ENCODE measurements at regions not wholly inside any gene's neighbourhood (a gene's known extent, or its start where the extent isn't known, plus 50 kb on each side); places are given as distances from the start of the nearest gene placed in this dataset.

GRCh38 chr1:59008599-59009347, 224.9 kb upstream of the JUN start:
- Histone ChIP-seq H2BK15ac (ENCODE audit: low read length) (no peak overlapping the region), H3K18ac (ENCODE audit: low read length) (peak overlapping the region; percentile 64), H4K8ac (ENCODE audit: low read depth, low read length) (no peak overlapping the region), H3K9me3 (replicated peaks in 1 of 2; ENCODE audit: control insufficient read depth in 2 of 2, insufficient read depth in 1 of 2, low read depth in 1 of 2, low read length in 2 of 2) (no peaks in the 10 kb centered on the region), H2BK120ac (ENCODE audit: low read depth, low read length) (no peak overlapping the region), H3K14ac (ENCODE audit: low read length) (no peak overlapping the region), H3K36me3 (replicated peaks in 1 of 2; ENCODE audit: control insufficient read depth in 2 of 2, insufficient read depth in 2 of 2, low read length in 2 of 2) (no peaks in the 10 kb centered on the region), H3K9ac (ENCODE audit: low read depth, low read length, poor library complexity) (no peak overlapping the region), H3K23ac (ENCODE audit: low read depth, low read length, poor library complexity) (no peak overlapping the region), H3K27ac (replicated peaks; ENCODE audit: low read length) (no peak overlapping the region), H3K27me3 (ENCODE audit: control insufficient read depth in 3 of 3, insufficient read depth in 3 of 3, low read depth in 1 of 3, low read length in 3 of 3) (no peaks in the 10 kb centered on the region), H2BK5ac (ENCODE audit: low read length) (no peak overlapping the region), H4K91ac (ENCODE audit: low read depth, low read length, poor library complexity) (no peak overlapping the region), H3K4me2 (ENCODE audit: insufficient read depth, low read length, poor library complexity, severe bottlenecking) (no peak overlapping the region), H3K4me1 (ENCODE audit: control insufficient read depth in 2 of 2, insufficient read depth in 1 of 2, low read depth in 1 of 2, low read length in 2 of 2) (peaks cover 9 to 21% of the 10 kb centered on the region in 2 donors), H3K4ac (ENCODE audit: low read length) (no peak overlapping the region), H2AFZ (ENCODE audit: low read length) (peak overlapping the region; percentile 76), H3K79me1 (ENCODE audit: low read depth, low read length) (no peaks in the 10 kb centered on the region), H3K4me3 (ENCODE audit: low read length in 2 of 2) (no peak overlapping the region), H2AK5ac (ENCODE audit: low read depth, low read length) (no peak overlapping the region), H2BK12ac (ENCODE audit: low read length) (no peak overlapping the region)
- DNase-seq (ENCODE audit: low spot score): no peak
- no CpG with 5 or more reads among the region's 8 CpGs for WGBS, 2 donors (ENCODE audit: extremely low coverage in 2 of 2, insufficient read length in 2 of 2, insufficient replicate concordance in 1 of 2)

DNA sequence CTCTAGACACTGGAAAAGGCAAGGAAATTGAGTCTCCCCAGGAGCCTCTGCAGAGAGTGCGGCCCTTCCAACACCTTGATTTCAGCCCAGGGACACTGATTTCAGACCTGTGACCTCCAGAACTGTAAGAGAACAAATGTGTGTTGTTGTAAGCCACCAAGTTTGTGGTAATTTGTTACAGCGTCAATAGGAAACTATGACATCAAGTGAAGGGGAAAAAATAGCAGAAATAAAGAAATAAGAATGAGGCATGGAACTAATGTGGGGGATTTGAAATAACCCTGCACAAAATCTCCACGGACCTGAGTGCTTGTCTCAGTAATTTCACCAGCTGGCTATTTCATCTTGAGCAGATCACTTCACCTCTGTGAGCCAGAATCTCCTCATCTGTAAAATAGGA, 227.8 kb upstream of the JUN start:
- Histone ChIP-seq H3K23ac (ENCODE audit: low read depth, low read length, poor library complexity) (no peak overlapping the region), H2BK15ac (ENCODE audit: low read length) (no peak overlapping the region), H3K36me3 (replicated peaks in 1 of 2; ENCODE audit: control insufficient read depth in 2 of 2, insufficient read depth in 2 of 2, low read length in 2 of 2) (no peaks in the 10 kb centered on the region), H3K14ac (ENCODE audit: low read length) (no peak overlapping the region), H3K4ac (ENCODE audit: low read length) (no peak overlapping the region), H2AK5ac (ENCODE audit: low read depth, low read length) (no peak overlapping the region), H3K9ac (ENCODE audit: low read depth, low read length, poor library complexity) (no peak overlapping the region), H4K8ac (ENCODE audit: low read depth, low read length) (no peak overlapping the region), H3K4me2 (ENCODE audit: insufficient read depth, low read length, poor library complexity, severe bottlenecking) (no peak overlapping the region), H3K4me1 (ENCODE audit: control insufficient read depth in 2 of 2, insufficient read depth in 1 of 2, low read depth in 1 of 2, low read length in 2 of 2) (peaks cover 18 to 33% of the 10 kb centered on the region in 2 donors), H3K18ac (ENCODE audit: low read length) (no peak overlapping the region), H2AFZ (ENCODE audit: low read length) (peak overlapping the region; percentile 66), H3K79me1 (ENCODE audit: low read depth, low read length) (no peaks in the 10 kb centered on the region), H3K4me3 (ENCODE audit: low read length in 2 of 2) (no peak overlapping the region), H3K27ac (replicated peaks; ENCODE audit: low read length) (no peak overlapping the region), H3K9me3 (replicated peaks in 1 of 2; ENCODE audit: control insufficient read depth in 2 of 2, insufficient read depth in 1 of 2, low read depth in 1 of 2, low read length in 2 of 2) (no peaks in the 10 kb centered on the region), H2BK12ac (ENCODE audit: low read length) (no peak overlapping the region), H2BK5ac (ENCODE audit: low read length) (no peak overlapping the region), H2BK120ac (ENCODE audit: low read depth, low read length) (no peak overlapping the region), H4K91ac (ENCODE audit: low read depth, low read length, poor library complexity) (no peak overlapping the region), H3K27me3 (ENCODE audit: control insufficient read depth in 3 of 3, insufficient read depth in 3 of 3, low read depth in 1 of 3, low read length in 3 of 3) (no peaks in the 10 kb centered on the region)
- no peak for DNase-seq (ENCODE audit: low spot score)
- no CpG with 5 or more reads among the region's 3 CpGs for WGBS, 2 donors (ENCODE audit: extremely low coverage in 2 of 2, insufficient read length in 2 of 2, insufficient replicate concordance in 1 of 2)

DNA sequence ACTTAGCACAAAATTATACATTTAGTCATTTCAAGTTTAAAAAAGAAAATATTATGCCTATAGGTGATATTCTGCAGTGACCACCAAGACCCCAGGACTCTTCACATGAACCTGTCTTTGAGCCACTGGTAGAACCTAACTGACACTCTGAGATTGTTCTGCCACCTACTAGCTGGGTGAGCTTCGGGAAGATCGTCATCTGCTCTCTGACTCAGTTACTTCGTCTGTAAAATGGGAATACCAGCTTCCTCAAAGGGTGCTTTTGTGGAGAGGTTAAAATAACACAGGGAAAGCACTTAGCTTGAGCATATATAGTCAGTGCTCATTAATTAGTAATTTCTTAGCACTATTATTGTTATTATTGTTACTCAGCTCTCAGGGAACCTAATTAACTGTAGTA, 228.5 kb upstream of the JUN start:
- Histone ChIP-seq H2BK15ac (ENCODE audit: low read length) (no peak overlapping the region), H3K4me1 (ENCODE audit: control insufficient read depth in 2 of 2, insufficient read depth in 1 of 2, low read depth in 1 of 2, low read length in 2 of 2) (peaks cover 18 to 33% of the 10 kb centered on the region in 2 donors), H3K79me1 (ENCODE audit: low read depth, low read length) (no peaks in the 10 kb centered on the region), H3K27ac (replicated peaks; ENCODE audit: low read length) (no peak overlapping the region), H3K18ac (ENCODE audit: low read length) (no peak overlapping the region), H2BK5ac (ENCODE audit: low read length) (no peak overlapping the region), H3K23ac (ENCODE audit: low read depth, low read length, poor library complexity) (no peak overlapping the region), H2AFZ (ENCODE audit: low read length) (no peak overlapping the region), H4K8ac (ENCODE audit: low read depth, low read length) (no peak overlapping the region), H3K14ac (ENCODE audit: low read length) (no peak overlapping the region), H2BK120ac (ENCODE audit: low read depth, low read length) (no peak overlapping the region), H3K9ac (ENCODE audit: low read depth, low read length, poor library complexity) (no peak overlapping the region), H3K4ac (ENCODE audit: low read length) (no peak overlapping the region), H3K9me3 (replicated peaks in 1 of 2; ENCODE audit: control insufficient read depth in 2 of 2, insufficient read depth in 1 of 2, low read depth in 1 of 2, low read length in 2 of 2) (no peaks in the 10 kb centered on the region), H3K4me2 (ENCODE audit: insufficient read depth, low read length, poor library complexity, severe bottlenecking) (no peak overlapping the region), H4K91ac (ENCODE audit: low read depth, low read length, poor library complexity) (no peak overlapping the region), H2AK5ac (ENCODE audit: low read depth, low read length) (no peak overlapping the region), H2BK12ac (ENCODE audit: low read length) (no peak overlapping the region), H3K27me3 (ENCODE audit: control insufficient read depth in 3 of 3, insufficient read depth in 3 of 3, low read depth in 1 of 3, low read length in 3 of 3) (no peaks in the 10 kb centered on the region), H3K4me3 (ENCODE audit: low read length in 2 of 2) (no peak overlapping the region), H3K36me3 (replicated peaks in 1 of 2; ENCODE audit: control insufficient read depth in 2 of 2, insufficient read depth in 2 of 2, low read length in 2 of 2) (no peaks in the 10 kb centered on the region)
- WGBS, 2 donors (ENCODE audit: extremely low coverage in 2 of 2, insufficient read length in 2 of 2, insufficient replicate concordance in 1 of 2): no CpG with 5 or more reads among the region's 3 CpGs
- no peak for DNase-seq (ENCODE audit: low spot score)

DNA sequence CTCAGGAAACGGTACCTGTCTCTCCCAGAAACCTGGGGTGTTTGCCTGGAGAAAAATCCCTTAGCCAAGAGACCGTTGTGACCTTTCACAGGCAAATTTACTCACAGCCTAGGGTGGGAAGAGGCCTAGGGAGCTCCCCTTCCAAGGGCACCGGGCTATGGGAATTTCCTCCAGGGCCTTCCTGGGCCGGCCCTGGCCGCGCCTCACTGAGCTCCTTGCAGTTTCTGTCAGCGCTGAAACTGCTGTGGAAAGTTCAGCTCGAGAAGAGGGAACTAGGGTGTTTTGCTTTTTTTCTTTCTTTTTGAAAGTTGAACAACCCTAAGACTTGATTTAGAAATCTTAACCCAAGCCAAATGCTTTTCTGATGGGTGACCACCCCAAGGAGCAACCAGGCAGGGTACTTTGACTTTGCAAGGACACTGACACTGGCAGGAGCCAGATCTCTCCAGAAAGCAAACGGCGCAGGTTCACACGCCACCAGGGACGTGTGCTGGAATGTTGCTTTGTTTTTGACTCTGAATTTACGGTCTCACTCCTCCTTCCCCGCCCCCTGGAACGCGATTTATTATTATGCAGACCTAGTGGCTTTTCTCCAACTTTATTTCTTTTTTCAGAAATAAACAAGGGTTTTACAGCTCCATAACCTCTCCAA, 229.6 kb upstream of the JUN start:
- H2AK5ac ChIP-seq (ENCODE audit: low read depth, low read length): no peak overlapping the region
- no peaks in the 10 kb centered on the region for H3K27me3 ChIP-seq (ENCODE audit: control insufficient read depth in 3 of 3, insufficient read depth in 3 of 3, low read depth in 1 of 3, low read length in 3 of 3)
- peak overlapping the region; percentile 85 for H2AFZ ChIP-seq (ENCODE audit: low read length)
- no peak overlapping the region for H2BK5ac ChIP-seq (ENCODE audit: low read length)
- peak; percentile 21 for DNase-seq (ENCODE audit: low spot score)
- no peak overlapping the region for H3K4me2 ChIP-seq (ENCODE audit: insufficient read depth, low read length, poor library complexity, severe bottlenecking)
- no peak overlapping the region for H4K91ac ChIP-seq (ENCODE audit: low read depth, low read length, poor library complexity)
- no peak overlapping the region for H3K4me3 ChIP-seq (ENCODE audit: low read length in 2 of 2)
- H3K9me3 ChIP-seq (replicated peaks in 1 of 2; ENCODE audit: control insufficient read depth in 2 of 2, insufficient read depth in 1 of 2, low read depth in 1 of 2, low read length in 2 of 2): peaks cover 0 to 3% of the 10 kb centered on the region in 2 donors
- no peak overlapping the region for H3K4ac ChIP-seq (ENCODE audit: low read length)
- H2BK12ac ChIP-seq (ENCODE audit: low read length): no peak overlapping the region
- H3K9ac ChIP-seq (ENCODE audit: low read depth, low read length, poor library complexity): no peak overlapping the region
- H2BK15ac ChIP-seq (ENCODE audit: low read length): no peak overlapping the region
- peaks cover 15 to 24% of the 10 kb centered on the region in 2 donors for H3K4me1 ChIP-seq (ENCODE audit: control insufficient read depth in 2 of 2, insufficient read depth in 1 of 2, low read depth in 1 of 2, low read length in 2 of 2)
- H2BK120ac ChIP-seq (ENCODE audit: low read depth, low read length): no peak overlapping the region
- H3K27ac ChIP-seq (replicated peaks; ENCODE audit: low read length): no peak overlapping the region
- peak overlapping the region; percentile 29 for H3K18ac ChIP-seq (ENCODE audit: low read length)
- no peak overlapping the region for H3K14ac ChIP-seq (ENCODE audit: low read length)
- H4K8ac ChIP-seq (ENCODE audit: low read depth, low read length): no peak overlapping the region
- no peaks in the 10 kb centered on the region for H3K36me3 ChIP-seq (replicated peaks in 1 of 2; ENCODE audit: control insufficient read depth in 2 of 2, insufficient read depth in 2 of 2, low read length in 2 of 2)
- no CpG with 5 or more reads among the region's 16 CpGs for WGBS, 2 donors (ENCODE audit: extremely low coverage in 2 of 2, insufficient read length in 2 of 2, insufficient replicate concordance in 1 of 2)
- no peaks in the 10 kb centered on the region for H3K79me1 ChIP-seq (ENCODE audit: low read depth, low read length)
- H3K23ac ChIP-seq (ENCODE audit: low read depth, low read length, poor library complexity): no peak overlapping the region
